NT2/D1 (cell line): ENCODE measurements at regions not wholly inside any gene's neighbourhood (a gene's known extent, or its start where the extent isn't known, plus 50 kb on each side); places are given as distances from the start of the nearest gene placed in this dataset.

ENCODE experiments used
- DNase-seq: peaks from one replicate; pipeline ENCODE4 v3.0.0-alpha.2; 2011; ENCODE audit warnings: low read depth, low spot score
- H3K27me3 ChIP-seq: 2 replicates; pipeline ENCODE4 v1.6.0; 2011; ENCODE audit warnings: mild to moderate bottlenecking; ENCODE audit not compliant: insufficient read length, insufficient read depth
- H3K36me3 ChIP-seq: 2 replicates; pipeline ENCODE4 v1.6.1; 2011; ENCODE audit warnings: mild to moderate bottlenecking, low read length, mixed read lengths; ENCODE audit not compliant: insufficient read depth, insufficient read length
- H3K4me1 ChIP-seq: 2 replicates; pipeline ENCODE4 v1.5.1; 2011; ENCODE audit not compliant: insufficient read depth, insufficient read length
- H3K4me3 ChIP-seq: 2 replicates; pipeline ENCODE4 v1.5.1; 2011; ENCODE audit warnings: low read depth; ENCODE audit not compliant: insufficient read length
- H3K9ac ChIP-seq: 2 replicates; pipeline ENCODE4 v1.6.0; 2011; ENCODE audit warnings: low read depth; ENCODE audit not compliant: insufficient read length
- H3K9me3 ChIP-seq: 2 replicates; pipeline ENCODE4 v1.5.1; 2011; ENCODE audit warnings: mild to moderate bottlenecking, low read length; ENCODE audit not compliant: insufficient read depth
- SUZ12 ChIP-seq: IDR thresholded peaks from 2 replicates; pipeline ENCODE4 v1.6.1; 2011; ENCODE audit not compliant: insufficient read length, insufficient read depth; ENCODE audit errors: extremely low read depth
- YY1 ChIP-seq: IDR thresholded peaks from 2 replicates; pipeline ENCODE4 v1.6.1; 2011; ENCODE audit not compliant: insufficient read length, insufficient read depth
- ZNF274 ChIP-seq: IDR thresholded peaks from 2 replicates; pipeline ENCODE4 v1.6.1; 2011; ENCODE audit warnings: mild to moderate bottlenecking, low read depth, low read length

GRCh38 chr18:65946777-65947176 lies 196.0 kb downstream of the CDH7 start:
- no peaks in the 10 kb centered on the region for H3K4me1 ChIP-seq
- no peaks in the 10 kb centered on the region for H3K9me3 ChIP-seq
- H3K4me3 ChIP-seq = no peak overlapping the region
- DNase-seq = no peak
- no peaks in the 10 kb centered on the region for H3K27me3 ChIP-seq
- H3K36me3 ChIP-seq = no peaks in the 10 kb centered on the region
- H3K9ac ChIP-seq = no peak overlapping the region
- TF ChIP-seq SUZ12 = no peak
- no peak for TF ChIP-seq ZNF274
- TF ChIP-seq YY1 = no peak

- no peaks in the 10 kb centered on the region for H3K9me3 ChIP-seq
- no peaks in the 10 kb centered on the region for H3K27me3 ChIP-seq
- H3K4me3 ChIP-seq = no peak overlapping the region
- H3K9ac ChIP-seq = no peak overlapping the region
- TF ChIP-seq SUZ12 (no peak), ZNF274 (no peak), YY1 (no peak)
- no peak for DNase-seq
- no peaks in the 10 kb centered on the region for H3K4me1 ChIP-seq
- no peaks in the 10 kb centered on the region for H3K36me3 ChIP-seq
Measured at GRCh38 chr18:65943268-65943667, 192.5 kb downstream of the CDH7 start.

- Histone ChIP-seq H3K9me3 (no peaks in the 10 kb centered on the region), H3K9ac (no peak overlapping the region), H3K36me3 (no peaks in the 10 kb centered on the region), H3K27me3 (no peaks in the 10 kb centered on the region), H3K4me3 (no peak overlapping the region), H3K4me1 (no peaks in the 10 kb centered on the region)
- no peak for TF ChIP-seq YY1
- no peak for TF ChIP-seq SUZ12
- no peak for TF ChIP-seq ZNF274
- DNase-seq = no peak
Measured at GRCh38 chr18:65942854-65943253, 192.0 kb downstream of the CDH7 start.

GRCh38 chr18:65942104-65942503 lies 191.3 kb downstream of the CDH7 start:
- Histone ChIP-seq H3K4me1 (no peaks in the 10 kb centered on the region), H3K9me3 (no peaks in the 10 kb centered on the region), H3K4me3 (no peak overlapping the region), H3K36me3 (no peaks in the 10 kb centered on the region), H3K9ac (no peak overlapping the region), H3K27me3 (no peaks in the 10 kb centered on the region)
- TF ChIP-seq ZNF274 (no peak), SUZ12 (no peak), YY1 (no peak)
- no peak for DNase-seq

GRCh38 chr18:65941482-65941881 lies 190.7 kb downstream of the CDH7 start:
- Histone ChIP-seq H3K36me3 (no peaks in the 10 kb centered on the region), H3K9me3 (no peaks in the 10 kb centered on the region), H3K4me3 (no peak overlapping the region), H3K27me3 (no peaks in the 10 kb centered on the region), H3K4me1 (no peaks in the 10 kb centered on the region), H3K9ac (no peak overlapping the region)
- DNase-seq = no peak
- no peak for TF ChIP-seq SUZ12
- no peak for TF ChIP-seq ZNF274
- TF ChIP-seq YY1 = no peak
